GM18861 (cell line): ENCODE measurements at regions not wholly inside any gene's neighbourhood (a gene's known extent, or its start where the extent isn't known, plus 50 kb on each side); places are given as distances from the start of the nearest gene placed in this dataset.

Experiments
- ATAC-seq: cut with Tn5 transposase; IDR thresholded peaks from one replicate; pipeline ENCODE4 v1.9.1; 2021; ENCODE audit not compliant: unreplicated experiment

GRCh38 chr2:181766129-181766528 lies 85.8 kb upstream of the NEUROD1 start:
- ATAC-seq = no peak

GRCh38 chr2:181770150-181770549 lies 89.8 kb upstream of the NEUROD1 start:
- ATAC-seq = no peak

- ATAC-seq = no peak
Measured at GRCh38 chr2:181771356-181771755, 91.0 kb upstream of the NEUROD1 start.

- ATAC-seq = no peak
Measured at GRCh38 chr2:181772334-181772733, 92.0 kb upstream of the NEUROD1 start.

GRCh38 chr2:181772777-181773176 lies 92.5 kb upstream of the NEUROD1 start:
- no peak for ATAC-seq

- ATAC-seq = no peak
Measured at GRCh38 chr2:181774685-181775084, 94.4 kb upstream of the NEUROD1 start.

GRCh38 chr2:181776336-181776735 lies 96.0 kb upstream of the NEUROD1 start:
- ATAC-seq = no peak

GRCh38 chr2:181777734-181778133 lies 97.4 kb upstream of the NEUROD1 start:
- no peak for ATAC-seq

- ATAC-seq = no peak
Measured at GRCh38 chr2:181778621-181779201, 98.4 kb upstream of the NEUROD1 start.

- peak; percentile 32 for ATAC-seq
Measured at GRCh38 chr2:181779288-181780021, 99.1 kb upstream of the NEUROD1 start.

GRCh38 chr2:181780047-181780651 lies 99.8 kb upstream of the NEUROD1 start:
- peak; percentile 80 for ATAC-seq

- ATAC-seq = peak; percentile 24
Measured at GRCh38 chr2:181780657-181781056, 100.3 kb upstream of the NEUROD1 start.

- ATAC-seq = peak; percentile 37
Measured at GRCh38 chr2:181781078-181781786, 100.9 kb upstream of the NEUROD1 start.

- no peak for ATAC-seq
Measured at GRCh38 chr2:181782660-181783059, 102.3 kb upstream of the NEUROD1 start.

GRCh38 chr2:181784556-181784955 lies 104.2 kb upstream of the NEUROD1 start:
- no peak for ATAC-seq

- ATAC-seq = no peak
Measured at GRCh38 chr2:181785691-181786344, 105.5 kb upstream of the NEUROD1 start.

- ATAC-seq = no peak
Measured at GRCh38 chr2:181786371-181787228, 104.9 kb upstream of the ITPRID2 start.

GRCh38 chr2:181787310-181788048 lies 104.1 kb upstream of the ITPRID2 start:
- no peak for ATAC-seq

- no peak for ATAC-seq
Measured at GRCh38 chr2:181788897-181789555, 102.5 kb upstream of the ITPRID2 start.
